ENCODE measurements at regions not wholly inside any gene's neighbourhood (a gene's known extent, or its start where the extent isn't known, plus 50 kb on each side); places are given as distances from the start of the nearest gene placed in this dataset.

DNA sequence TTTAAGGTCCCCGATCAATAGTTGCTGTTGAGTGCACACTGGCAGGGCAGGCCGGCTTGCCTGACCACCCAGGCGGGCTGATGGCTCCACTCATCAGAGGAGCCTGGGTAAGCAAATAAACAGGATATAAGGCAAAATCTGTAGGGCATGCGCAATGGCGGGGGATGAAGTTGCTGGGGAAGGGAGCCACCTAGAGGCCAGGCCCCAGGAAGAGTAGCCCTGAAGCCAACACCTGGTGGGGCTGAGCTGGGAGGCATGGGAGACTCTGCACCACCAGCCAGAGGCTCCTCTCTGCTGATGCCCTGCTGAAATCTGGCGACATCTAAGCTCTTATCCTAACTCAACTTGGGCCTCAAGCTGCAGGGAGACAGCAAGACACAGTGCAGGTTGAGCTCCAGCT, 324.3 kb downstream of the ZNF536 start:
- TF ChIP-seq, protein P1, sequence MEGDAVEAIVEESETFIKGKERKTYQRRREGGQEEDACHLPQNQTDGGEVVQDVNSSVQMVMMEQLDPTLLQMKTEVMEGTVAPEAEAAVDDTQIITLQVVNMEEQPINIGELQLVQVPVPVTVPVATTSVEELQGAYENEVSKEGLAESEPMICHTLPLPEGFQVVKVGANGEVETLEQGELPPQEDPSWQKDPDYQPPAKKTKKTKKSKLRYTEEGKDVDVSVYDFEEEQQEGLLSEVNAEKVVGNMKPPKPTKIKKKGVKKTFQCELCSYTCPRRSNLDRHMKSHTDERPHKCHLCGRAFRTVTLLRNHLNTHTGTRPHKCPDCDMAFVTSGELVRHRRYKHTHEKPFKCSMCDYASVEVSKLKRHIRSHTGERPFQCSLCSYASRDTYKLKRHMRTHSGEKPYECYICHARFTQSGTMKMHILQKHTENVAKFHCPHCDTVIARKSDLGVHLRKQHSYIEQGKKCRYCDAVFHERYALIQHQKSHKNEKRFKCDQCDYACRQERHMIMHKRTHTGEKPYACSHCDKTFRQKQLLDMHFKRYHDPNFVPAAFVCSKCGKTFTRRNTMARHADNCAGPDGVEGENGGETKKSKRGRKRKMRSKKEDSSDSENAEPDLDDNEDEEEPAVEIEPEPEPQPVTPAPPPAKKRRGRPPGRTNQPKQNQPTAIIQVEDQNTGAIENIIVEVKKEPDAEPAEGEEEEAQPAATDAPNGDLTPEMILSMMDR (IDR thresholded peaks at IDR 0.05; ENCODE audit: poor library complexity), result peak; percentile 47
- TF ChIP-seq EZH2 (IDR thresholded peaks at IDR 0.05; ENCODE audit: borderline replicate concordance) (no peak), EZH2phosphoT487 (IDR thresholded peaks at IDR 0.05; ENCODE audit: low read depth, severe bottlenecking, unreplicated experiment) (no peak)

All from hepatocyte (in vitro differentiated cells).